CD4-positive, alpha-beta memory T cell (primary cell): ENCODE measurements at regions not wholly inside any gene's neighbourhood (a gene's known extent, or its start where the extent isn't known, plus 50 kb on each side); places are given as distances from the start of the nearest gene placed in this dataset.

Experiments used
- CTCF ChIA-PET: fragments of 350-600 bp; sonication (Branson Sonifier 250); formaldehyde crosslinking; loops from one replicate; lab custom pipeline; 2021; ENCODE audit warnings: inconsistent platforms; ENCODE audit not compliant: partially characterized antibody; lab: Charles Lee
- POLR2A ChIA-PET: fragments of 350-600 bp; sonication (Branson Sonifier 250); formaldehyde crosslinking; loops from one replicate; lab custom pipeline; 2021; ENCODE audit not compliant: partially characterized antibody; lab: Charles Lee
- DNase-seq, 5 donors: peaks; one replicate each; pipeline versions ENCODE4 v3.0.0 to v3.0.0-alpha.2; 2020 to 2022; ENCODE audit warnings: mixed read lengths in 1 of 5
- H3K27ac ChIP-seq: one replicate; pipeline ENCODE4 v1.7.0; 2013; ENCODE audit warnings: low read depth, low read length
- H3K27me3 ChIP-seq: 2 replicates; pipeline ENCODE4 v1.7.0; 2013; ENCODE audit warnings: mild to moderate bottlenecking, low read length, moderate library complexity; ENCODE audit not compliant: insufficient read depth
- H3K36me3 ChIP-seq: 2 replicates; pipeline ENCODE4 v1.7.0; 2013; ENCODE audit warnings: mild to moderate bottlenecking, low read length, moderate library complexity; ENCODE audit not compliant: insufficient read depth
- H3K4me1 ChIP-seq: 2 replicates; pipeline ENCODE4 v1.7.0; 2013; ENCODE audit warnings: mild to moderate bottlenecking, low read length, moderate library complexity; ENCODE audit not compliant: insufficient read depth
- H3K4me3 ChIP-seq, 2 donors: one replicate each; pipeline ENCODE4 v1.7.0; 2013; ENCODE audit warnings: low read length in 2 of 2, mild to moderate bottlenecking in 1 of 2
- H3K9me3 ChIP-seq, 2 donors: one replicate each; pipeline ENCODE4 v1.7.0; 2013; ENCODE audit warnings: low read length in 2 of 2, control low read depth in 1 of 2; ENCODE audit not compliant: control insufficient read depth in 1 of 2
- H3K27ac Mint-ChIP-seq, 7 donors: one replicate each; pipeline ENCODE4 v1.8.0; 2020 to 2021; ENCODE audit warnings: mixed read lengths in 7 of 7, mild to moderate bottlenecking in 6 of 7, inconsistent platforms in 3 of 7, moderate library complexity in 3 of 7
- H3K27me3 Mint-ChIP-seq, 2 donors: one replicate each; pipeline ENCODE4 v1.8.0; 2020 to 2021; ENCODE audit warnings: mixed read lengths in 2 of 2
- H3K36me3 Mint-ChIP-seq, 2 donors: one replicate each; pipeline ENCODE4 v1.8.0; 2020 to 2021; ENCODE audit warnings: mixed read lengths in 2 of 2, inconsistent platforms in 1 of 2, mild to moderate bottlenecking in 1 of 2
- H3K4me1 Mint-ChIP-seq, 4 donors: one replicate each; pipeline ENCODE4 v1.8.0; 2020 to 2021; ENCODE audit warnings: mixed read lengths in 4 of 4, mild to moderate bottlenecking in 1 of 4
- H3K4me3 Mint-ChIP-seq, 8 donors: one replicate each; pipeline ENCODE4 v1.8.0; 2020 to 2021; ENCODE audit warnings: mixed read lengths in 8 of 8, mild to moderate bottlenecking in 7 of 8, moderate library complexity in 6 of 8, inconsistent platforms in 3 of 8
- H3K9me3 Mint-ChIP-seq, 8 donors: one replicate each; pipeline ENCODE4 v1.8.0; 2020 to 2021; ENCODE audit warnings: mixed read lengths in 8 of 8, mild to moderate bottlenecking in 5 of 8, inconsistent platforms in 3 of 8, moderate library complexity in 1 of 8
- intact Hi-C: fragments of 100-400 bp; cut with micrococcal nuclease; formaldehyde crosslinking; loops from one replicate; pipeline ENCODE4 v1.15.1; 2023

GRCh38 chr22:48371391-48371790, 1456.3 kb downstream of the BRD1 start:
- Mint-ChIP-seq H3K4me1 (no peaks in the 10 kb centered on the region), H3K9me3 (no peaks in the 10 kb centered on the region), H3K27me3 (peaks cover 2 to 5% of the 10 kb centered on the region in 2 donors), H3K27ac (no peak overlapping the region), H3K36me3 (no peaks in the 10 kb centered on the region), H3K4me3 (no peak overlapping the region)
- Histone ChIP-seq H3K4me3 (no peak overlapping the region), H3K36me3 (no peaks in the 10 kb centered on the region), H3K27ac (no peak overlapping the region), H3K9me3 (no peaks in the 10 kb centered on the region), H3K4me1 (no peaks in the 10 kb centered on the region), H3K27me3 (no peaks in the 10 kb centered on the region)
- no peak for DNase-seq
- intact Hi-C loops = no loop called here
- ChIA-PET POLR2A (no interaction called here), CTCF (no interaction called here)

GRCh38 chr22:48370508-48371325, 1457.0 kb downstream of the BRD1 start:
- CTCF ChIA-PET = no interaction called here
- H3K4me1 Mint-ChIP-seq = no peaks in the 10 kb centered on the region
- no peak overlapping the region for H3K27ac Mint-ChIP-seq
- Histone ChIP-seq H3K9me3 (no peaks in the 10 kb centered on the region), H3K4me3 (no peak overlapping the region), H3K4me1 (no peaks in the 10 kb centered on the region), H3K27ac (no peak overlapping the region), H3K36me3 (no peaks in the 10 kb centered on the region), H3K27me3 (no peaks in the 10 kb centered on the region)
- no peaks in the 10 kb centered on the region for H3K9me3 Mint-ChIP-seq
- H3K36me3 Mint-ChIP-seq = no peaks in the 10 kb centered on the region
- POLR2A ChIA-PET = no interaction called here
- no peak for DNase-seq
- H3K4me3 Mint-ChIP-seq = no peak overlapping the region
- H3K27me3 Mint-ChIP-seq = peaks cover 2 to 5% of the 10 kb centered on the region in 2 donors
- intact Hi-C loops = no loop called here

- no peaks in the 10 kb centered on the region for H3K9me3 Mint-ChIP-seq
Observed at GRCh38 chr22:48369789-48370507, 1457.7 kb downstream of the BRD1 start.

GRCh38 chr22:48368975-48369525, 1458.6 kb downstream of the BRD1 start:
- no peak overlapping the region for H3K27ac ChIP-seq
- no peaks in the 10 kb centered on the region for H3K9me3 ChIP-seq
- Mint-ChIP-seq H3K36me3 (no peaks in the 10 kb centered on the region), H3K4me1 (no peaks in the 10 kb centered on the region), H3K4me3 (peak overlapping the region in 1 of 8 donors; percentile 45), H3K27ac (no peak overlapping the region), H3K9me3 (no peaks in the 10 kb centered on the region), H3K27me3 (peaks cover 2% of the 10 kb centered on the region in 2 donors)
- no peaks in the 10 kb centered on the region for H3K4me1 ChIP-seq
- no peak overlapping the region for H3K4me3 ChIP-seq
- POLR2A ChIA-PET = no interaction called here
- no peak for DNase-seq
- intact Hi-C loops = no loop called here
- CTCF ChIA-PET = no interaction called here
- H3K27me3 ChIP-seq = no peaks in the 10 kb centered on the region
- no peaks in the 10 kb centered on the region for H3K36me3 ChIP-seq

More at GRCh38 chr22:48369789-48370507, 1457.7 kb downstream of the BRD1 start:
- no peak overlapping the region for H3K27ac Mint-ChIP-seq
- H3K27me3 Mint-ChIP-seq = peaks cover 2 to 4% of the 10 kb centered on the region in 2 donors
- no peaks in the 10 kb centered on the region for H3K27me3 ChIP-seq
- intact Hi-C loops = no loop called here
- no peaks in the 10 kb centered on the region for H3K36me3 Mint-ChIP-seq
- ChIA-PET CTCF (no interaction called here), POLR2A (no interaction called here)
- H3K27ac ChIP-seq = no peak overlapping the region
- H3K36me3 ChIP-seq = no peaks in the 10 kb centered on the region
- H3K4me1 Mint-ChIP-seq = no peaks in the 10 kb centered on the region
- H3K9me3 ChIP-seq = no peaks in the 10 kb centered on the region
- H3K4me3 Mint-ChIP-seq = no peak overlapping the region
- no peak for DNase-seq
- H3K4me1 ChIP-seq = no peaks in the 10 kb centered on the region
- no peak overlapping the region for H3K4me3 ChIP-seq

- Mint-ChIP-seq H3K36me3 (no peaks in the 10 kb centered on the region), H3K9me3 (no peaks in the 10 kb centered on the region), H3K27ac (no peak overlapping the region), H3K4me1 (no peaks in the 10 kb centered on the region), H3K4me3 (no peak overlapping the region), H3K27me3 (peaks cover 2% of the 10 kb centered on the region in 2 donors)
- no peak overlapping the region for H3K27ac ChIP-seq
- H3K27me3 ChIP-seq = no peaks in the 10 kb centered on the region
- intact Hi-C loops = no loop called here
- CTCF ChIA-PET = no interaction called here
- POLR2A ChIA-PET = no interaction called here
- no peaks in the 10 kb centered on the region for H3K4me1 ChIP-seq
- DNase-seq = no peak
- no peaks in the 10 kb centered on the region for H3K9me3 ChIP-seq
- no peak overlapping the region for H3K4me3 ChIP-seq
- no peaks in the 10 kb centered on the region for H3K36me3 ChIP-seq
Observed at GRCh38 chr22:48367731-48368130, 1459.9 kb downstream of the BRD1 start.

- POLR2A ChIA-PET = no interaction called here
- Mint-ChIP-seq H3K36me3 (no peaks in the 10 kb centered on the region), H3K27me3 (peaks cover 2% of the 10 kb centered on the region in 2 donors), H3K4me1 (no peaks in the 10 kb centered on the region), H3K9me3 (no peaks in the 10 kb centered on the region), H3K4me3 (no peak overlapping the region), H3K27ac (no peak overlapping the region)
- CTCF ChIA-PET = no interaction called here
- no peak for DNase-seq
- Histone ChIP-seq H3K27ac (no peak overlapping the region), H3K27me3 (no peaks in the 10 kb centered on the region), H3K4me1 (no peaks in the 10 kb centered on the region), H3K9me3 (no peaks in the 10 kb centered on the region), H3K36me3 (no peaks in the 10 kb centered on the region), H3K4me3 (no peak overlapping the region)
- intact Hi-C loops = no loop called here
Observed at GRCh38 chr22:48366591-48366990, 1461.1 kb downstream of the BRD1 start.

- Histone ChIP-seq H3K4me3 (no peak overlapping the region), H3K36me3 (no peaks in the 10 kb centered on the region), H3K9me3 (no peaks in the 10 kb centered on the region), H3K27me3 (no peaks in the 10 kb centered on the region), H3K27ac (no peak overlapping the region), H3K4me1 (no peaks in the 10 kb centered on the region)
- POLR2A ChIA-PET = no interaction called here
- Mint-ChIP-seq H3K4me1 (no peaks in the 10 kb centered on the region), H3K27me3 (peaks cover 0 to 2% of the 10 kb centered on the region in 2 donors), H3K36me3 (no peaks in the 10 kb centered on the region), H3K27ac (no peak overlapping the region), H3K4me3 (no peak overlapping the region), H3K9me3 (no peaks in the 10 kb centered on the region)
- CTCF ChIA-PET = no interaction called here
- intact Hi-C loops = no loop called here
- DNase-seq = no peak
Observed at GRCh38 chr22:48366056-48366455, 1461.6 kb downstream of the BRD1 start.
